Breast epithelium (tissue), 4 donors: ENCODE measurements at regions not wholly inside any gene's neighbourhood (a gene's known extent, or its start where the extent isn't known, plus 50 kb on each side); places are given as distances from the start of the nearest gene placed in this dataset.

Source experiments
- DNase-seq, 2 donors: peaks; one replicate each; pipeline ENCODE4 v3.0.0-alpha.2; 2019; ENCODE audit warnings: low spot score in 2 of 2
- H3K27ac ChIP-seq, 2 donors: fragments of 200-600 bp; sonication (generic) in 1 of 2; one replicate each; pipeline ENCODE4 v1.5.1; 2016 to 2019; ENCODE audit warnings: mild to moderate bottlenecking in 1 of 2
- H3K27me3 ChIP-seq, 2 donors: fragments of 200-600 bp; sonication (generic) in 1 of 2; one replicate each; pipeline versions ENCODE4 v1.5.1 to v1.6.0; 2017 to 2019; ENCODE audit warnings: control low read depth in 1 of 2, mild to moderate bottlenecking in 1 of 2
- H3K36me3 ChIP-seq: fragments of 200-600 bp; one replicate; pipeline ENCODE4 v1.5.1; 2019
- H3K4me1 ChIP-seq, 2 donors: fragments of 200-600 bp; sonication (generic); one replicate each; pipeline ENCODE4 v1.5.1; 2016 to 2019; ENCODE audit warnings: control low read depth in 1 of 2
- H3K4me3 ChIP-seq, 3 donors: fragments of 200-600 bp; sonication (generic); 1 replicate in 2 of 3; 2 replicates in 1 of 3; pipeline ENCODE4 v1.5.1; 2016 to 2019; ENCODE audit warnings: mild to moderate bottlenecking in 3 of 3, moderate library complexity in 2 of 3
- H3K9me3 ChIP-seq, 2 donors: fragments of 200-600 bp; sonication (generic) in 1 of 2; one replicate each; pipeline ENCODE4 v1.5.1; 2016 to 2019; ENCODE audit warnings: control low read depth in 1 of 2
- POLR2A ChIP-seq: fragments of 450-650 bp; IDR thresholded peaks from one replicate; pipeline ENCODE4 v1.6.1; 2016; ENCODE audit warnings: antibody characterized with exemption, mild to moderate bottlenecking, moderate library complexity
- POLR2AphosphoS5 ChIP-seq, 3 donors: sonication (generic); formaldehyde crosslinking; IDR thresholded peaks; one replicate each; pipeline ENCODE4 v1.6.1; 2017; ENCODE audit warnings: antibody characterized with exemption in 3 of 3
- intact Hi-C: fragments of 100-400 bp; cut with DNase I; formaldehyde crosslinking; loops from one replicate; pipeline ENCODE4 v1.15.1; 2023; ENCODE audit warnings: low total_unique reads
- TF ChIP-seq, protein P1 (sequence below), 3 donors: fragments of 450-650 bp; IDR thresholded peaks; one replicate each; pipeline ENCODE4 v1.5.1; 2016 to 2017; ENCODE audit warnings: antibody characterized with exemption in 3 of 3, mild to moderate bottlenecking in 3 of 3, moderate library complexity in 3 of 3

GRCh38 chr1:220982686-220983085, 103.4 kb downstream of the HLX start:
- TF ChIP-seq POLR2AphosphoS5 (IDR thresholded peaks at IDR 0.05) (no peak), POLR2A (no peak)
- TF ChIP-seq, protein P1, sequence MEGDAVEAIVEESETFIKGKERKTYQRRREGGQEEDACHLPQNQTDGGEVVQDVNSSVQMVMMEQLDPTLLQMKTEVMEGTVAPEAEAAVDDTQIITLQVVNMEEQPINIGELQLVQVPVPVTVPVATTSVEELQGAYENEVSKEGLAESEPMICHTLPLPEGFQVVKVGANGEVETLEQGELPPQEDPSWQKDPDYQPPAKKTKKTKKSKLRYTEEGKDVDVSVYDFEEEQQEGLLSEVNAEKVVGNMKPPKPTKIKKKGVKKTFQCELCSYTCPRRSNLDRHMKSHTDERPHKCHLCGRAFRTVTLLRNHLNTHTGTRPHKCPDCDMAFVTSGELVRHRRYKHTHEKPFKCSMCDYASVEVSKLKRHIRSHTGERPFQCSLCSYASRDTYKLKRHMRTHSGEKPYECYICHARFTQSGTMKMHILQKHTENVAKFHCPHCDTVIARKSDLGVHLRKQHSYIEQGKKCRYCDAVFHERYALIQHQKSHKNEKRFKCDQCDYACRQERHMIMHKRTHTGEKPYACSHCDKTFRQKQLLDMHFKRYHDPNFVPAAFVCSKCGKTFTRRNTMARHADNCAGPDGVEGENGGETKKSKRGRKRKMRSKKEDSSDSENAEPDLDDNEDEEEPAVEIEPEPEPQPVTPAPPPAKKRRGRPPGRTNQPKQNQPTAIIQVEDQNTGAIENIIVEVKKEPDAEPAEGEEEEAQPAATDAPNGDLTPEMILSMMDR (IDR thresholded peaks at IDR 0.05): no peak
- DNase-seq: no peak
- H3K27ac ChIP-seq: no peak overlapping the region
- H3K4me1 ChIP-seq: no peaks in the 10 kb centered on the region
- H3K27me3 ChIP-seq: no peaks in the 10 kb centered on the region
- intact Hi-C loops: no loop called here
- H3K9me3 ChIP-seq: no peaks in the 10 kb centered on the region
- H3K4me3 ChIP-seq: no peak overlapping the region
- H3K36me3 ChIP-seq: no peaks in the 10 kb centered on the region

GRCh38 chr1:220983877-220984635, 104.8 kb downstream of the HLX start:
- no peak overlapping the region for H3K27ac ChIP-seq
- TF ChIP-seq, protein P1 (IDR thresholded peaks at IDR 0.05): no peak
- TF ChIP-seq POLR2A: no peak
- no peaks in the 10 kb centered on the region for H3K36me3 ChIP-seq
- H3K4me3 ChIP-seq: no peak overlapping the region
- no peaks in the 10 kb centered on the region for H3K27me3 ChIP-seq
- no peak for DNase-seq
- intact Hi-C loops: no loop called here
- no peaks in the 10 kb centered on the region for H3K9me3 ChIP-seq
- no peaks in the 10 kb centered on the region for H3K4me1 ChIP-seq

DNA sequence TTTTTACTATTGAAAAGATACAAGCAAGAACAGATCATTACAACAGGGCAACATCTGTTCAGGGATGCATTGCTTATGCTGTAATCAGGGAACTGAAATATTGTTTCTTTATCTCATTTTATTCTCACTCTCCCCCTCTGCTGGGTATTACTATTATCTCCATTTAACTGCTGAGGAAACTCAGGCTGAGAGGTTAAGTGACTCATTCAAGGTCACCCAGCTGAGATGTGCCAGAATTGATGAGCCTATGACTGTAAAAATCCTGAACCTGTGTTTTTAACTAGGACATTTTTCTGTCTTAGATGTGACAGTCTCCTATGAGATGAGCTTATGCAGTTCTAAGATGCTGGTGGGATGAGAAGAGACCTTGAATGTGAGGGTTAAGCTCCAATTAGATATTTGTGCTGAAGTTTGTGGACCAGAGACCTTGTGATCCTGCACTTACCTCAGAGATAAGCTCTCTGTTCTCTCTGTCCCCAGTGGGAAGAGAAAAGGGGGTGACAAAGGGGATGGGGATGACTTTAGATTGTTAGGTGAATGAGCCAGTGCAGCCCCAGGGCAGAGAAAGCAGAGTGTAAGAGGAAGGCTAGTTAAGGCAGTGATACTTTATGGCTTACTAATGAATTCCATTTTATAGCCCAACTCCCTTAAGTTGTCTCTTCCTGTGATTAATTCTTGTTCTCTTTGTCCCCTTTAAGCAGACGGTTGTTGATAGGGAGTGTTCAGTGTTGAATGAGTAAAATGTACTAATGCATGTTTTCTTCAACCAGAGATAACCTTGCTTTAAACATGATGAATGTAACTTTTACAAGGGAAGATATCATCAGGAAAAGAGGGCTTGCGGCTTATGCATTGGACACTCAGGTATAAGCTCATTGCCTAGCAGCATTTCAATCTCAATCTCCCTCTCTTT, 111.4 kb downstream of the HLX start:
- Histone ChIP-seq H3K9me3 (no peaks in the 10 kb centered on the region), H3K4me3 (no peak overlapping the region), H3K27me3 (peaks cover 0 to 5% of the 10 kb centered on the region in 2 donors), H3K4me1 (no peaks in the 10 kb centered on the region), H3K36me3 (no peaks in the 10 kb centered on the region), H3K27ac (no peak overlapping the region)
- DNase-seq: no peak
- TF ChIP-seq POLR2A (no peak), POLR2AphosphoS5 (IDR thresholded peaks at IDR 0.05) (no peak)
- TF ChIP-seq, protein P1 (IDR thresholded peaks at IDR 0.05): no peak
- intact Hi-C loops: no loop called here

GRCh38 chr1:220991506-220991905, 112.3 kb downstream of the HLX start:
- Histone ChIP-seq H3K36me3 (no peaks in the 10 kb centered on the region), H3K27ac (no peak overlapping the region), H3K27me3 (peaks cover 0 to 5% of the 10 kb centered on the region in 2 donors), H3K4me1 (no peaks in the 10 kb centered on the region), H3K9me3 (no peaks in the 10 kb centered on the region), H3K4me3 (no peak overlapping the region)
- TF ChIP-seq POLR2A (no peak), POLR2AphosphoS5 (IDR thresholded peaks at IDR 0.05) (no peak)
- TF ChIP-seq, protein P1 (IDR thresholded peaks at IDR 0.05): no peak
- DNase-seq: no peak
- intact Hi-C loops: no loop called here
